NCI-H524 (cell line): ENCODE measurements at regions not wholly inside any gene's neighbourhood (a gene's known extent, or its start where the extent isn't known, plus 50 kb on each side); places are given as distances from the start of the nearest gene placed in this dataset.

Experiments used
- DNase-seq, 2 experiments: peaks; one replicate each; lab custom pipeline; 2025; lab: John Stamatoyannopoulos, UW

DNA sequence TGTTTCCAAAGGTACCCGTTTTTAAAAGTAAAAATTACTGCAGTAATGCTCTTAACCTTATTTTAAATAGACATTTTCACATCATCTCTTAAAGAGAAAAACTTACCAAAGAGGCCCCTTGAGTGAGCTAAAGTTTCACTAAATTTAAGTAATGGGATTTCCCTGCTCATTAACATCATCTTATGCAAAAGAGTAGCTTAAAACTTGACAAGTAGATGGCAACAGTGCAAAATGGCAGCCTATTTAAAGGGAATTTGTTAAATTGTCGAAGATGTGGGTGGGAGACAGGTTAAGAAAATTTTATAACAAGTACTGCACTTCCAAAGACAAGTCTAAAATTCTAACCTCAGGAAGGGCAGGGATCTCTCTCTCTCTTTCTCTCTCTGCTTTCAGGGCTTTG is 271.7 kb upstream of the LDB2 start:
- DNase-seq: no peak

DNA sequence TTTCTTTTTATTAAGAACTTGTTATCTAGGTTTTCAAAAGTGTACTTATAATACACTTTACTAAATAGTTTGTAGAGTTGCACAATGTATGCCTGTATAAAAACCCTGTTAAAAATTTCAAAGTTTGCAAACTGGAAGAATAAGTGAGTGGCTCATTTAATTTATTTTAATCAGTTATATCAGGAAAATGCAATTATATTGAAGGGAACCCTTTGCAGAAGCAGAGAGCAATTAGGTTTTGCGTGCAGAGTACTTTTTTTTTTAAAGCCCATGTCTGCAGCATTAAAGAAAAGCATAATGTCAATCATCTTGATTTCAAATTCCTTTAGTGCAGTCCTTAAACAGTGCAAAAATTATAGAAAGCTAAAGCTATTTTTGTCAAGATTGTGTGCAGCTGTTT is 271.3 kb upstream of the LDB2 start:
- DNase-seq: no peak

DNA sequence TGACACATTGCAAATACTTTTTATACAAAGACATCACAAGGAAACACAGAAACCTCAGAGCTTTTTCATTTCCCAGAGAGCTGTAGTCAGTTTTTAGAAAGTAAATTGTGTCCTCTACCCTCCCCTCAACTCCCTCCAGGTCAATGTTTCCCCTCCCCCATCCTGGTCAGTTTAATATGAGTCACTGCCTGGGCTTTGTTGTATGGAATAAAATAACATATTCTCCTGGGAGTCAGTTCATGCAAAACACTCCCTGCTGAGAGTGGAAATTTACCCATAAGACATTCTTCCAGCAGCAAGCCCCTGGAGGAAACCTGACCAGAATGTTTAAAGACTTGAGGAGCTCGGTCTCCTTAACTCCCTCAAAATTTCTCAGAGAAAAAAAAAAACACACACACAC is 270.1 kb upstream of the LDB2 start:
- DNase-seq: no peak

DNA sequence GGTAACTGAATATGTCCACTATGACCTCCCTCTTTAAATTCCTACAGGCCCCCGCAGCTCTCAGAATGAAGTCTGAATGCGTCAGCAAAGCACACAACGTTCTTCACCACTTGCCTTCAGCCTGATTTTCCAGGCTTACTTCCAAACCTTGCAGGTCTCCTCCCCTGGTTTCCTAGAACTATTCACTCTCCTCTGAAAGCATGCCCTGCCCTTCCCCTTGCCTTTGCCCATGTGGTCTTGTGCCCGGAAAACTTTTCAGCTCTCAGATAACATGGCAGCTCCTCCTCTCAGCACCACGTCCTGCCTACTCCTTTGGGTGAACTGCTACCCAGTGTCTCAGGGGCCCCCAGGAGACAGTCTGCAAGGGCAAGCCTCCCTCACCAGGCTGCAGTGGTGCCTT is 268.5 kb upstream of the LDB2 start:
- no peak for DNase-seq

DNA sequence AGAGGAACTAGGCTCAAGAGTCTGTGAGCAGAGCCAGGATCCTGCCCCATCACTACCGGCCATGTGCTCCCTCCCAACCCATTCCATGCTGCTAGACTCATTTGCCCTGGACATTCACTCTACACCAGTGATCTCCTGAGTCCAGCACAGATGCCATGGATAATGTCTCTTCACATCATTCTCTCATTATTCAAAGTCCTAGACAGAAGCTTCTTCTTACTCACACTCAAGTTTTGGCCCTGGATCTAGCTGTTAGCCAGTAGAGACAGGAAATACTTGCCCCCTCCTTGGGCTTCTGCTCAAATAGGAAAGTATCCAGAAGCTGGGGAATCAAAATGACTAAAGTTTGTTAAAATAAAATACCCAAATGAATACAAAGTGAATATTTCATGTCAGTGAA is 266.8 kb upstream of the LDB2 start:
- DNase-seq: no peak

DNA sequence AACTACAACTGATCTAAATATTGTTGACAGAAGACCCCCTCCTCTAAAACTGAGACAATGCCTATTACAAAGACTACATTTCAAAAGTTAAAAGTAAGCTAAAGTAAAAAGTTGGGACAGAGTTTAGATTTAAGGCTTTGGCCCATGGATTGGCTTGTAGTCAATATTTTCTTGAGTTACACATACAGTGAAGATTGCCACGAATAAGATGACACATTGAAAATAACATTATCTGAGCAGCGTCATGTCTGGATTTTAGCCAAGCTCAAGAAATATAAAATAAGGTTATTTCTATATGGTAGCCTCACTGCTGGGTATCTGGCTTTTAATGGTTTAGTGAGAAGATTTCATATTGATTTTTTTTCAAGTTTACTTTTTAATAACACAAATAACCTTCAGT is 266.2 kb upstream of the LDB2 start:
- DNase-seq: no peak

DNA sequence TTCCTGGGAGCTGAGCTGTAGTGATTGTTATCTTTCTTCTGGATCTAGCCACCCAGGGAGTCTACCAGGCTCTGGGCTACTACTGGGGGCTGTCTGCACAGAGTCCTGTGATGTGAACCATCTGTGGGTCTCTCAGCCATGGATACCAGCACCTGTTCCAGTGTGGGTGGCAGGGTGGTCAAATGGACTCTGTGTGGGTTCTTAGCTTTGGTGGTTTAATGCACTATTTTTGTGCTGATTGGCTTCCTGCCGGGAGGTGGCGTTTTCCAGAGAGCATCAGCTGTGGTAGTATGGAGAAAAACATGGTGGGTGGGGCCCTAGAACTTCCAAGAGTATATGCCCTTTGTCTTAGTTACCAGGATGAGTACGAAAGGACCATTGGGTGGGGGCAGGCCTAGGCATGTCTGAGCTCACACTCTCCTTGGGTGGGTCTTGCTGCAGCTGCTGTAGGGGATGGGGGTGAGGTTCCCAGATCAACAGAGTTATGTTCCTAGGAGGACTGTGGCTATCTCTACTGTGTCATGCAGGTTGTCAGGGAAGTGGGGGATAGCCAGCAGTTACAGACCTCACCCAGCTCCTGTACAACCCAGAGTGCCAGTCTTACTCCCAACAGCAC is 264.8 kb upstream of the LDB2 start:
- DNase-seq: no peak

DNA sequence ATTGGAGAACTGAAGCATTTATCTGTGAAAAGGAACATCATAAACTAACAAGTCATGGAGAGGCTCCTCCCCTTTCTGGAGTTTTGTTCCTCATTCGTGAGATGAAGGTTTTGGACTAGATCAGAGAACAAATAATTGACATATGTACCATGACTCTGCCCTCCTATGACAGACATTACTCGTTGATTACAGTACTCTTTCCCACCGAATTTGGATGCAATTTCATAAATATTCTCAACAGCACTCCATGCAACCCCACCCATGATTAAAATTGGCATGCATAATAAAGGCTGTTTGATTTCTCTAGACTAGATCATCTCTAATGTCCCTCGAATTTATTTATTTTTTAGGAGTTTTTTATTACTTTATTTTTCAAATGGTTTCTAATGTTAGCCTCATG is 258.9 kb upstream of the LDB2 start:
- DNase-seq: no peak

DNA sequence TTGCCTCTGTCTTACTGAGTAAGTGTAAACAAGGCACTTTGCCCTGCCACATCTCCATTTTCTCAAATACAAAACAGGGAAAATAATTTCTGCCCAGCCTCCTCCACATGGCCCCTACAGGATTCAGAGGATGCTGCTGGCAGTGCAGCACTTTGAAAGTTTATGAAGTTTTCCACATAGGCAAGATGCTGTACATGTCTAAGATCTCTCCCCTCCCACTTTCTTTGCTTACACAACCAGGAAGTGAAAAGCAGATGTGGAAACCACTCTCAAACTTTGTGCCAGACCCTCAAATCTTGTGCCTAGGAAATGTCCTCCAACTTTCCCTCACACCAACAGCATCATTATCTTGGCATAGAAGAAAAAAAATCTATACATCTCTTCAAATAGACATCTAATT is 257.0 kb upstream of the LDB2 start:
- no peak for DNase-seq

DNA sequence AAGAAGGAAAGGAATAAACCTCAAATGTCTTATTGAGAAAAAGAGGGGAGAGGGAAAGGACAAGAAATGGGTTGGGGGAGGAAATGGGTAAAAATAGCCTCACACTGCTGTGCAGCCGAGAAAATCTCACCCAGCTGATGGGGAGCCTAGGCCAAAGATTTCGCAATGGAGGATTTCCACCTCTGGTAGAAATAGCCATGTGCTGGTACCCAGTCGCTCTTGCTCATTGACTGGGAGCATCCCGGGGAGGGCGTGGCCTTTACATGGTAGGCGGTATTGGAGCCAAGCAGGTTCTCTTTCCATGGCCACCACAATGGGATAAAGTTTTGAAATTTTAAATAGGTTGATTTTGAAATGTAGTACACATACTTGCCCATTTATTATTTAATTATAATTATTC is 255.1 kb upstream of the LDB2 start:
- DNase-seq: no peak

DNA sequence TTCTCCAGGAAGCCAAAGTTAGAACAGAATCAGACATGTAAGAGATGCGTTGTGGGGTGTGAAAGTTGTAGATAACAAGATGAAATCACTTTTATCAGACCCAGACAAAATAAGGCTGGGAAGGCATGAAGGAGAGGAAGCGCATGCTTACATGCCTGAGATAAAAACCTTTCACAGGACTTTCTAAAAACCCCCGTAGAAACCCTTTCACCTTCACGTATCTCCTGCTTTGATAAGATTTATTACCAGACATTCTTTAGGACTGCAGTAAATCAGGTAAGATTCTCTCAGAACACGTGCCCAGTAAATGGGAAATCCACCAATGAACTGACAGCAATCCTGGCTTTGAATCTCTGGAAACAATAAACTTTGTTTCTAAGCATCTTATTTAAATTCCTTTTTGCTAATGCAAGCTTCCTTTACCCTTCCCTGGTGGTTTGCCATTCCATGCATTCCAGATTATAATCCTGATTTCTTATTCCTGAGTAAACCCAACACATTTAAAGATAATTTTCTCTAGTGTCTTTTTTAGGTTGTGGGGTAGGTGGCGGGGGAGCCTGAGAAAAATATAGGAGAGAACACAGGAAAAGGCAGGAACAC is 254.6 kb upstream of the LDB2 start:
- DNase-seq: no peak

DNA sequence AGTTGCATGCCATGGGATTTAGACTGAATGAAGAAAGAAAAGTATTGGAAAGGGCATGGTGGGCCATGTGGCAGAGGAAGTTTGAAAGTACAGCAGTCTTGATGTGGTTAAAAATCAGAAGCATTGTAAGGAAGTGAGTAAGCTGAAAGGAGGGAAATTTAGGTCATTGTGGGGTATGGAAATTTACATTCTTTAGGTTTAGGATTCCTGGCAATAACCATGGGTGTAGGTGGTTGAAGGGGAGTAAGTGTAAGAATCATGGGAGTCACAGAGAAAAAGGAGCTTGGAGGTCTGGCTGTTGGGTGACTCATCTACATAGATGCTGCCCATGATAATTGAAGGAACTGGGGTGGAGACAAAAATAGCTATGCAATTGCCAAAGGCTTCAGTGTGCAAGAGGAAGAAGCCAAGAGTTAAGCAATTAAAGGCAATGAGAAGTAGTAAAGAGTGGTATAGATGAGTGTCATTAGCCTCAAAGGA is 243.8 kb upstream of the LDB2 start:
- DNase-seq: no peak

DNA sequence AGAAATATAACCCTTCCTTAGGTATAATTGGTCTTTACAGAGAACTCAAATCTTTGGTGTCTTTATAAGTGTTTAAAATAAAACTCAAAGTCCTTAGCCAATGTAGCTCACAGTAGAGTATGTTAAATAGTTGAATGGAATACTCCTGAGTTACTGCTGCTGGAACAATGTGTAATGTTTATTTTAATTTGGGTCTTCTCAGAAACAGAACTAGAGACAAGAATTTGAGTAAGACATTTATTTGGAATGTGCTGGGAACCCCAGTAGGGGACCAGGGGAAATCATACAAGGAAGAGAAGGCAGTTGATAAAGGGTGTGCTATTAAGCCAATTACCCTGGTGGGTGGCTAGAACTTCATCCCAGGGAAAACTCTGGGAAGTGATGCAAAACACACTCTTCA is 240.4 kb upstream of the LDB2 start:
- DNase-seq: no peak

DNA sequence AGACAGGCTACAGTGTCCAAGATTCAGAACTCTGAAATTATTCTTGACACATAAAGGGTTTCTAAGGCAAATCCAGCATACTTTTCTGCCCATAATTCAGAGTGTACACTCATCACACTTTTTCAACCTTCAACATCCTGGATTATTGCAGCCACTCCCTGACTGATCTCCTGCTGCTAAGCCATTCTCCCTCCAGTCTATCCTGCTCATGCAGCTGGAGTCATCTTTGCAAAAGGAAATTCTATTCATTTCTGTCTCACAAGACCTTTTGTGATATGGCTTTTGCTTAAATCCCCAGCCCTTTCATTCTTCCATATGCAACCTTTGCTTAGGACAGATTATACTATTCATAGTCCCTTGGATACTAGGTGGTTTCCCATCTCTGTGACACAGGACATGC is 236.1 kb upstream of the LDB2 start:
- DNase-seq: no peak

DNA sequence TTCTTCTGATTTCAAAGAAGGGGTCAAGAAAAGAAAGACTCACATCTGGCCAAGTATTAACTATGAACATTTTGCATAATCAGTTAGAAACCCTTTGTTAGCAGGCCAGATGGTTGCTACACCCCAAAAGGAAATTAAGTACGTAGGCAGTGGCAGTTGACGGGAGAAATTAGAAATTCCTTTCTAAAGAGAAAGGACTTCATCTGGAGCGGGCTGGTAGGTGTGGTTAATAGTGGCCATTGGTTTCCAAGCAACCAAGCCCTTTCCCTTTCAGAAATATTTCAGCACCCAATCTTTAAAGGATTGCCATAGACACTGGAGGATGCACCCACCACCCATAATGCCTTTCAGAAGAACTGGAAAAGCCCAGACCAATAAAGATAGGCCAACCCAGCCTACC is 235.7 kb upstream of the LDB2 start:
- DNase-seq: peak in 1 of 2 experiments; percentile 11

DNA sequence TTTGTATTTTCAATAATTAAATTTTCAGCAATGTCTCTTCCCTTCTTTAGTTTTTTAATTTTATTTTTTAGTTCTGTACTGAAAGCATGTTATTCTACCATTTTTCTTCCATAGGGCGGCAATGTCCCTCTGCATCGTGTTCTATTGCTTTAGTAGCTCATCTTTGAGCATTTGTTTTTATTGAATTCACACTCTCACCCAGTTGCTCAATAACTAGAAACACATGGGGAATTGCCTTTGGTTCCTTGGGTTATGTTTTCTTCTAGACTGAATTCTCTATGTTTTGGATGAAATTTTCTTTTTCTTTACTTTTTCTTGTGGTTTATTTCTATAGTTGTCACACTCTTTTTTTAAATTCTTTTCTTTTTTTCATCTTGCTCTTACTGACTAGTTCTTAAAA is 233.8 kb upstream of the LDB2 start:
- DNase-seq: no peak

DNA sequence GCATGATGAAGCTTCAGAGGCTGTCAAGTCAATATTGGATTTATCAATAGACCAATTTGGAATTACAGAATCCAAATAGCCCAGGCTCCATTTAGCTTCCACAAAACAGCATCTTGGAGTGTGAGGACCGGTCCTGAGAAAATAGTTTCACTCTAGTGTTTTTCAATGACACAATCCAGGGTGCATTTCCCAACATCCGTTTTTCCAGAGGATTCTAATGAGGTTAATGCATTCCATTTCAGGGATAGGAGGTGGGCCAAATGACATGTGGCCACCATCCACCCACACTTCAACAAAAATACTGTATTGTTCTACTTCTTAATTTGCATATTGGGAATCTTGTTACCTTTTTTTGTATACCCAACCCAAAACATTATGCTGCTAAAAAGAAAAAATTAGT is 229.8 kb upstream of the LDB2 start:
- DNase-seq: no peak

DNA sequence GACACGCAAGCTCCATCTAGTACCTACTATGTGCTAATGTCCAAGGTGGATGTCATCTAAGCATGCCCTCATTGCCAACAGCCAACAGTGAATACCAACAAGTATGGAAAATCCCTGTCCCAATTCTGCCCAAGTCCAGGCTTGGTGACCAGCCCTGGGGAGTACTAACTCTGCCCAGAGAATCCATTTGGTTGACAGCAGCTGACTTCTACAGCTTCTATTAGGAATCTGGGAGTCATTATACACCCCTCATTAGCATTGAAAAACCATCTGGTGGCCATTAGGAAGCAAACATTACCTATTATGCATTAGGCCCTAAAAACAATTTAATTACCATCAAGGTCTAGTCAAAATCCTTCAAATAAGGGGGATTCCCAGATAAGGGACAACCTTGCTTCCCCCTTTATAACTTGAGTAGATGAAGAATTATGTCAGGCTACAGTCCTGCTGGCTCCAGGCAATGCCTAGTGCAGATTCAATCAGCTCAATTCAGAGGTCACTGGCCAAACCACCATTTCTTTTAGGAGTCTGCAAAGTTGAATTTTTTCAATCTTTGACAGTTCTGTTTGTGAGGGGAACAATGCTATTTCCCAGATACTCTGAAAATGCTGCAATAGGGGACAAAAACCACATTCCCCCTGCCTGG is 228.0 kb upstream of the LDB2 start:
- peak in 1 of 2 experiments; percentile 60 for DNase-seq

DNA sequence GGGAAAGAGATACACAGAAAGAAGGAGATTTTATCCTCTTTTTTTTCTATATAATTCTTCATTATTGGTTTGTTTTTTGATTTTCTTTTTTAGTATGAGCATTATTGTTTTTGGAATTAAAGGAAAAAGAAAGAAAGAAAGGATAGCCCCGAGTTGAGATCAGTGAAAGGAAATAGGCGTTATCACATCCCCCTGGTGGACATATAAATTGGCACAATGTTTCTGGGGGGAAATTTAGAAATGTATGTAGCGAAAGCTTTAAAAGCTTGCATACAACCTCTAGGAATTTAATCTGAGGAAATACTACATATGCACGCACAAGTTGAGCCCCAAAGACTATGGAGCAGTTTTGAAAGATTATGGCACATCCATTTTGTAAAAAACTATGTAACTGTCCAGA is 226.3 kb upstream of the LDB2 start:
- no peak for DNase-seq

DNA sequence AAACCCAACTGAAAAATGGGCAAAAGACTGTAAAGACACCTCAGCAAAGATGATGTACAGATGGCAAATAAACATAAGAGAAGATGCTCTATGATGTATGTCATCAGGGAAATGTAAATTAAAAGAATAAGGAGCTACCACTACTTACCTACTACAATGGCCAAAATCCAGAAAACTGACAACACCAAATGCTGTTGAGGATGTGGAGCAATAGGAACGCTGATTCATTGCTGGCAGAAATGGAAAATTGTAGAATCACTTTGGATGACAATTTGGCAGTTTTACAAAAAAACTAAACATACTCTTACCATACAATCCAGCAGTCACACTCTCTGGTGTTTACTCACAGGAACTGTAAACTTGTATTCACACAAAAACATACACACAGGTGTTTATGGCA is 222.3 kb upstream of the LDB2 start:
- DNase-seq: no peak

DNA sequence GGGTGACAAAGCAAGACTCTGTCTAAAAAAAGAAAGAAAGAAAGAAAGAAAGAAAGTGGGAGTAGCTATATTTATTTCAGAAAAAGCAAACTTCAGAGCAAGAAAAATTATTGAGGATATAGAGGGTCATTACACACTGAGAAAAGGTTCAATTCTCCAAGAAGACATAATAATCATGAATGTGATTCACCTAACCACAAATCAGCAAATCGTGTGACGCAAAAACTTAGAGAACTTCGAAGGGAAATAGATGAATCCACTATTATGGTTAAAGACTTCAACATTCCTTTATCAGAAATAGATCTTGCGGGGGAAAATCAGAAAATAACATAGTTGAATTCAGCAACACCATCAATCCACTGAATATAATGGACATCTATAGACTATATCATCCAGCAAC is 219.3 kb upstream of the LDB2 start:
- no peak for DNase-seq

DNA sequence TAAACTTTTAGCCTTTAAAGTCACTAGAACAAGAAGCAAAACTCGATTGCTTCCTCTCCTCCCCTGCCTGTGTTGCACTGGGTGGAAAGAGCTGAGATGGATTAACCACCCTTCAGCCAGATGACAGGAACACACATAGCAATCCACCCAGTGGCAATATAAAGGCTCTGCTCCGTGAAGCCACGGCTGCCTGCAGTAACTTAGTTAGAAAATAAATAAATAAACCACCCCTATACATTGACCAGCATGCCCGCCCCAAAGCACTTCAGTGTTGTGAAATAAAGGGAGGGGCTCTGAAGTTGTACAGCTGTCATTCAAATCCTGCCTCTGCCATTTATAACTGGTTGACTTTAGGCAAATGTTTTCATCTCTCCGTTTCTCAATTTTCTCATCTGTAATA is 217.1 kb upstream of the LDB2 start:
- no peak for DNase-seq

DNA sequence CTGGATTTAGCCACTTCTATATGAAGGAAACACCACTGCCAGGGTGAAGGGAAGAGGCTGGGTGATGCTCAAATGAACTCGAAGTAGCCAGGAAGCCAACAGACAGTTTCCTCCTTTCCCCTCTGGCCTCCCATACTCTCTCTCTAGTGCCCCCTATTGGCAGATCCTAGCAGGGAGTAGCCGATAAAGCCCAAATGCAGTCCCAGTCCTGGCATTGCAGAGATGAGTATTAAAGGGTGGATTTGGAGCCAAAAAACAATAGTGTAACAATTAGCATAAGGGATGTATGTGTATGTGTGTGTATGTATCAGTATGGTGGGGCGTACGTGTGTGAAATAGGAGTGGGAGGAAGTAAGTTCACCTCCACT is 213.8 kb upstream of the LDB2 start:
- peak; percentile 32 to 66 for DNase-seq

DNA sequence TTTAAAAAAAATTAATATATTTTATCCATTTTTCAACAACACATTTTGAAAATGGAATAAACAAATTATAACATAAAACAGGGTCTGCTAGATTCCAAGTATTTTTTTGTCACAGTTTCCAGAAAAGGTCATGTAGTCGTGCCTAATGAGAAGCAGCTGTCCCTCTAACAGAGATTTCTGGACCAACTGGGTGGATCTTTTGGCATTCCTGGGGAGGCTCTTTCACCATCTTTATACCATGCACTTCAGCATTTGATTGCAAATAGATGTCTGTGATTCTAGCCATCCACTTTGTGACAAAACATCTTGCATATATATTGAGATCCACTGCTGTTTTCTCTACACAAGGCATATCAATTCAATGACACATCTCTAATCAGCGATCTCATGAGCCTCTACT is 210.7 kb upstream of the LDB2 start:
- no peak for DNase-seq
